Head of caudate nucleus (tissue), 42 donors: ENCODE measurements at regions not wholly inside any gene's neighbourhood (a gene's known extent, or its start where the extent isn't known, plus 50 kb on each side); places are given as distances from the start of the nearest gene placed in this dataset.
"Not testable (repeated sequence)": the region's sequence is repeated elsewhere in the genome, so short reads cannot be mapped to it uniquely, and the experiment has no call there.

Experiments used
- DNase-seq, 42 donors: peaks; one replicate each; pipeline versions ENCODE4 v3.0.0 to v3.0.0-alpha.2; 2020 to 2021; ENCODE audit warnings: mixed read lengths in 7 of 42
- intact Hi-C: fragments of 100-400 bp; cut with DNase I; formaldehyde crosslinking; loops from one replicate; pipeline ENCODE4 v1.15.0; 2022

DNA sequence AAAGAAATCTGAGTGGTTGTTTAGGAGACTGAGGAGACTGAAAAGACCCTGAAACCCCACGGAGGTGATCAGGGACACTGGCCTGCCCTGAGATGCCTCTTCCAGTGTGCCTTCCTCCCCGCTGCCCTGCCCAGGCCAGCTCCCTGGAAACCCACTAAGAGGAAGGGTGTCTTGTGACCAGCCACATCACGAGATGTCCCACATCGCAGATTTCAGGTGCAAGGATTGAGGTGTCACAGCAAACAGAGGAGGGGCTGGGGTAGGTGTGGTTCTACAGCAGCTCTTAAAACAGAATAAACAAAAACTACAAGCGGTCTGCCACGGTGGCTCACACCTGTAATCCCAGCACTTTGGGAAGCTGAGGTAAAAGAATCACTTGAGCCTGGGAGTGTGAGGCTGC, 184.3 kb upstream of the C14orf180 start:
- peak in 1 of 42 donors; percentile 15 for DNase-seq
- intact Hi-C loops, result no loop called here

GRCh38 chr14:104395941-104396681, 183.5 kb upstream of the C14orf180 start:
- intact Hi-C loops, result no loop called here
- peak in 6 of 42 donors; percentile 1 to 36 (median 12) for DNase-seq

DNA sequence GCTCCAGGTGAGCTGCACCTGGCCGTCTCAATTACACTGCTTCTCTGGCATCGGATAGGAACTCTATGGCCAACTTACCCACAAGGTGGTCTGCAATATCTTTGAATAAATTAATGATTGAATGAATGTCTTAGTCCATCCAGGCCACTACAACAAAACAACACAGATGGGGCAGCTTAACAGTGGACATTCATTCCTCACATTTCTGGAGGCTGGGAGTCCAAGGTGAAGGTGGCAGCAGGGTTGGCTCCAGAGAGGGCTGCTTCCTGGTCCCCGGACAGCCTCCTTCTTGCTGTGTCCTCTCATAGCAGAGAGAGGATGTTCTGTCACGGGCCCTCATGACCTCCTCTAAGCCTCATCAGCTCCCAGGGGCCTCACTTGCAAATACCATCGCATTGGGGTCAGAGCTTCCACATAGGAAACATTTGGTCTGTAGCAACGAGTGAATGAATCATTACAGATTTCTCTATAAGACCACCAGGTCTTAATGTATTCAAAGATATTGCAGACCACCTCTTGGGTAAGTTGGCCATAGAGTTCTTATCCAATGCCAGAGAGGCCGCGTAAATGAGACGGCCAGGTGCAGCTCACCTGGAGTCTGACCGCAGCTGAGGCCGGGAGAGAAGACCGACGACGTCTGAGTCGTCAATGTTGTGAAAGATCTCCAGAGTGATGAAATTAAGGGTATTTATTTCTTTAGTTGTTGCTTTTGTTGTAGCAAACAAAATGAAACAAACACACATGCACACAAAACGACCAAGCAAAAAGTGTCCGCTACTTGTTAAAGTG, 182.7 kb upstream of the C14orf180 start:
- intact Hi-C loops, result no loop called here
- DNase-seq, result peak in 2 of 42 donors; percentile 7 to 16

GRCh38 chr14:104397956-104398355, 181.6 kb upstream of the C14orf180 start:
- no peak for DNase-seq
- intact Hi-C loops, result no loop called here

GRCh38 chr14:104398656-104399055, 180.9 kb upstream of the C14orf180 start:
- DNase-seq, result peak in 4 of 42 donors; percentile 0 to 22 (median 2)
- intact Hi-C loops, result no loop called here

GRCh38 chr14:104399432-104400155, 180.0 kb upstream of the C14orf180 start:
- DNase-seq, result peak in 4 of 42 donors; percentile 1 to 18 (median 4)
- intact Hi-C loops, result no loop called here

DNA sequence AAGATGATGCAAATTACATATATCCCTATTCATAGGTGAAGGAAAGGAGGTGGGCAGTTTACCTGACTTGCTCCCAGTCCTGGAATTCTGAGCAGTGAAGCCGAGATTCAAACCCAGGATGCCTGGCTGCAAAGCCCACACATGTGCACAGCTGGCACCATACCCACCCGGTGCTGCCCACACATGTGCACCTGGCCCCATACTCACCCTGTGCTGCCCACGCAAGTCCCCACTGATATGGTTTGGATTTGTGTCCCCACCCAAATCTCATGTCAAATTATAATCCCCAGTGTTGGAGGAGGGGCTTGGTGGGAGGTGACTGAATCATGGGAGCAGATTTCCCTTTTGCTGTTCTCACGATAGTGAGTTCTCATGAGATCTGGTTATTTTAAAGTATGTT, 179.2 kb upstream of the C14orf180 start:
- intact Hi-C loops, result no loop called here
- DNase-seq, result peak in 2 of 42 donors; percentile 17 to 27

GRCh38 chr14:104401785-104402184, 177.8 kb upstream of the C14orf180 start:
- intact Hi-C loops, result no loop called here
- DNase-seq, result peak in 2 of 42 donors; percentile 0 to 16

DNA sequence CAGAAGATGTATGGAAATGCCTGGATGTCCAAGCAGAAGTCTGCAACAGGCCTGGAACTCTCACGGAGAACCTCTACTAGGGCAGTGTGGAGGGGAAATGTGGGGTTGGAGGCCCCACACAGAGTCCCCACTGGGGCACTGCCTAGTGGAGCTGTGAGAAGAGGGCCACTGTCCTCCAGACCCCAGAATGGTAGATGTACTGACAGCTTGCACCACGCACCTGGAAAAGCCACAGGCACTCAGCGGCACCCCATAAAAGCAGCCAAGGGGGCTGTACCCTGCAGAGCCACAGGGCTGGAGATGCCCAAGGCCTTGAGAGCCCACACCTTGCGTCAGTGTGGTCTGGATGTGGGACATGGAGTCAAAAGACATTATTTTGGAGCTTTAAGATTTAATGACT, 177.3 kb upstream of the C14orf180 start:
- DNase-seq, result peak in 1 of 42 donors; percentile 14
- intact Hi-C loops, result not testable (repeated sequence)

- intact Hi-C loops, result no loop called here
- peak in 6 of 42 donors; percentile 0 to 31 (median 22) for DNase-seq
These were observed 175.9 kb upstream of the C14orf180 start for GRCh38 chr14:104403421-104404220.

- intact Hi-C loops, result no loop called here
- DNase-seq, result peak in 5 of 42 donors; percentile 1 to 31 (median 16)
These were observed 174.6 kb upstream of the C14orf180 start for GRCh38 chr14:104404922-104405321.

GRCh38 chr14:104405360-104406226, 174.0 kb upstream of the C14orf180 start:
- peak in 6 of 42 donors; percentile 0 to 32 (median 13) for DNase-seq
- intact Hi-C loops, result no loop called here

DNA sequence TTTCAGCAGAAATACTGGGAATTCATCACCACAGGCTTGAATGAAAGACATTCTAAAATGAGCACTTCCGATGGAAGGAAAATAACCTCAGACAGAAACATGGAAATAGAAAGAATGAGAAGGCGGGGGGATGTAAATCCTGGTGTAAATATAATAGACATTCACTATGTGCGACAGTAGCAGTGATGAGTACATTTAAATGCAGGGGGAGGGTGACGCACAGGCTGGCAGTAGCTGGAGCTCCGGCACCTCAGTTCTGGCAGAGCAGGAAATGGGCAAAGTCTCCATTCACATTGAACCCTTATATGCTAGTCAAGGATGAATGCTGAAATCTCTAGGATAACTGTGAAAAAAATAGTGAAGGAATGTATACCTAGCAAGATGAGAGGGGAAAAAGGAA, 172.7 kb upstream of the C14orf180 start:
- DNase-seq, result no peak
- intact Hi-C loops, result no loop called here

DNA sequence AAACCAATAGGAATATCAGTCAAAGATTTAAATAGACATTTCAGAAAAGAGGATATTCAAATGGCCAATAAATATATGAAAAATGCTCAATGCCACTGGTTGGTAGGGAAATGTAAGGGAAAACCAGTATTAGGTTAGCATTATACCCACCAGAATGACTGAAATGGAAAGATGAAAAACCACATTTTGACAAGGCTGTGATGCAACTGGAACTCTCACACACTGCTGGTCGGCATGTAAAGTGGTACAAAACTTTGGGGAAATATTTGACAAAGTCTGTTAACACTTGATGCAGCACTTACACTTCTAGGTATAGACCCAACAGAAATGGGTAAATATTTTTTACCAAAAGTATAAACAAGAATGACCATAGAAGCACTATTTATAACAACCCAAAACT, 163.2 kb upstream of the C14orf180 start:
- DNase-seq, result no peak
- intact Hi-C loops, result no loop called here

DNA sequence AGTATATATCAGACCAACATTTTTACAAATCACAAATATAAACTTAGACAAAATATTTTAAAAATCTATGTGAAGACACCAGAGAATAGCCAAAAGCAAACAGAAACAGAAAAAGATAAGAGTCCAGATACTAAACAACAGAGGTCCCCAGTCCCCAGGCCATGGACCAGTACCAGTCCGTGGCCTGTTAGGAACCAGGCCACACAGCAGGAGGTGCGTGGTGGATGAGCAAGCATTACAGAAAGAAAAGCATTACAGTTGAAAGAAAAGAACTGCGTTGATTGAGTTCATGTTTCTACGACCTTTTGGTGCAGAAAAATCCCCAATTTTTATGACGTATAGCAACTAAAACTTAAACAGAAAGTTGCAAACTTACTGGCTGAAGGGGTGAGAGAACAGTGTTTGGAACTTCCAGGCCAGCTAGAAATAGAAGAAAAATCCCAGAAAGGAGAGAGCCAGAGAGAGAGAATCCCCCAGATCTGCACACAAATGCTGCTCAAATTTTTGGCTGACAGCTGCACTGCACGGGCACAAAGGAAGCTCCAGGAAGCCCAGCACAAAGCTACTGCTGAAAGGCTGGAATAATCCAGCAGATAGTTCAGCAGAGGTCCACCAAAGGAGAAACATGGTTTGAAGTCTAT, 159.6 kb upstream of the C14orf180 start:
- intact Hi-C loops, result no loop called here
- peak in 6 of 42 donors; percentile 2 to 39 (median 9) for DNase-seq

- DNase-seq, result peak in 4 of 42 donors; percentile 4 to 31 (median 6)
- intact Hi-C loops, result not testable (repeated sequence)
These were observed 159.0 kb upstream of the C14orf180 start for GRCh38 chr14:104420523-104420922.

GRCh38 chr14:104420990-104421389, 158.6 kb upstream of the C14orf180 start:
- DNase-seq, result peak in 6 of 42 donors; percentile 2 to 36 (median 16)
- intact Hi-C loops, result no loop called here
